ENCODE measurements at regions not wholly inside any gene's neighbourhood (a gene's known extent, or its start where the extent isn't known, plus 50 kb on each side); places are given as distances from the start of the nearest gene placed in this dataset.

DNA sequence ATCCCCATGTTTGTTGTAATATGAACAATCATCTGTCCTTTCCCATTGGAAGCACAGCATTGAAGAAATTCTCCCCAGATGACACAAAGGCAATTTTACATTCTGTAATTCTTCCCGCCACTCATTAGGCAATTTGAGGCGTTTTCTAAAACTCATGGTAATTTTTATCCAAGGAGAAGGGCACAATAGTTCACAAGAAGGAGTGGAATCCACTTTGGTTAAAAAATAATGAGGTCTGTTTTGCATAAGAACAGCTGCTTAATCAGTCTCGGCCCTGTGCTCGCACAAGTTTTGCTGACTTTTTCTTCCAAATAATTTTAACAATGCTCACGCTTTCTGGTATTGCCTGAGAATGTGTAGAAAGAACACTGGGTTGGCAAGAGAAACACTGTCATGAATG, 94.0 kb downstream of the CAVIN4 start:
- TF ChIP-seq CTCF (IDR thresholded peaks at IDR 0.05) = no peak
- no peak for TF ChIP-seq POLR2AphosphoS5 (IDR thresholded peaks at IDR 0.05)

Measured in esophagus muscularis mucosa (tissue), 3 donors.